ENCODE measurements at regions not wholly inside any gene's neighbourhood (a gene's known extent, or its start where the extent isn't known, plus 50 kb on each side); places are given as distances from the start of the nearest gene placed in this dataset.

DNA sequence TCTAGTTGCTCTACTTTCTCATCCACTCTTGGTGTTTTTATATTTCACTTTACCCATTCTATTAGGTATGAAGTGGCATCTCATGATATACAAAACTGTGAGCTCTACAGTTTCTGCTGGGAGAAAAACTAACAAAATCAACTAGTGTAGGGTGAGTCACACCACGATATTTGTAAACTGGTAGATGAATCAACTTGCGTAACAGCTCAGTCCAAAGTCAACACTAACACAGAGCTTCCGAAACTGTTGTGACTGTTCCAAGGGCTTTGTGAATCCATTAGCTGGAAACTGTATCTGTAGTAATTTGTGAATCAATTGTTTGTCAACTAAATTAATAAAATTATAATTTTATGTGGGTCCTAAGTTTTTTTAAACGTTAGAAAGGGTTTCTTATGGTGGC is 119.8 kb upstream of the TSPAN5 start:
- Histone ChIP-seq H3K27ac (no peak overlapping the region), H3K36me3 (ENCODE audit: low read depth) (no peaks in the 10 kb centered on the region), H3K9ac (no peak overlapping the region), H3K4me3 (no peak overlapping the region), H3K27me3 (replicated peaks; ENCODE audit: insufficient read depth) (no peaks in the 10 kb centered on the region), H3F3A (ENCODE audit: insufficient read depth) (peaks cover 3% of the 10 kb centered on the region; the same call in 1 of the 2 replicates), H3K79me2 (ENCODE audit: insufficient read depth) (no peaks in the 10 kb centered on the region), H3K4me2 (ENCODE audit: unreplicated experiment) (no peak overlapping the region), H4K20me1 (ENCODE audit: insufficient read depth) (no peaks in the 10 kb centered on the region), H3K4me1 (ENCODE audit: insufficient read depth) (no peaks in the 10 kb centered on the region), H3K9me2 (ENCODE audit: insufficient read depth) (no peaks in the 10 kb centered on the region), H2AFZ (no peak overlapping the region), H3K9me3 (ENCODE audit: low read depth) (no peaks in the 10 kb centered on the region)
- in situ Hi-C loops (cut with MboI), result no loop called here
- 45% methylated on average over 4 of the region's 4 CpGs for WGBS, 2 experiments (ENCODE audit: low coverage in 1 of 2, low lambda C conversion rate in 2 of 2, missing lambda C conversion rate in 2 of 2)
- peak; percentile 86 for DNase-seq
- TF ChIP-seq EZH2 (IDR thresholded peaks at IDR 0.05; ENCODE audit: insufficient read depth, poor library complexity, severe bottlenecking) (no peak), EZH2phosphoT487 (IDR thresholded peaks at IDR 0.05; ENCODE audit: insufficient read depth, low read depth) (no peak)

DNA sequence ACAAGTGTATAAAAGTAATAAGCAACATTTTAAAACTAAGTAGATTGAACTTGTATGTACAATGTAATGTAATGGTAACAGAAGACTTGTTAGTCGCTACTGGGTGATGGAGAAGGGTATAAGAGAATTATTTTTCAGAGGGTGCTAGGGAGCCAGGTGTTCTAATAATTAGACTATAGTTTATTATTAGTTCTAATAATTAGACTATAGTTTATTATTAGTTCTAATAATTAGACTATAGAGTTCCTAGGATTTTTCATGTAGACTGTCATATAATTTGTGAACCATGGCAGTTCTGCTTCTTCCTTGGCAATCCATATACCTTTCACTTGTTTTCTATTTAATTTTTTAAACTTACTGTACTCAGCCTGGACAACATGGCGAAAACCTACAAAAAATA is 117.3 kb upstream of the TSPAN5 start:
- TF ChIP-seq EZH2 (IDR thresholded peaks at IDR 0.05; ENCODE audit: insufficient read depth, poor library complexity, severe bottlenecking) (no peak), EZH2phosphoT487 (IDR thresholded peaks at IDR 0.05; ENCODE audit: insufficient read depth, low read depth) (no peak)
- H4K20me1 ChIP-seq (ENCODE audit: insufficient read depth), result no peaks in the 10 kb centered on the region
- no peak overlapping the region for H3K4me2 ChIP-seq (ENCODE audit: unreplicated experiment)
- no peak overlapping the region for H2AFZ ChIP-seq
- 61 to 67% methylated on average over 2 of the region's 2 CpGs for whole genome bisulfite sequencing, 2 experiments (ENCODE audit: low coverage in 1 of 2, low lambda C conversion rate in 2 of 2, missing lambda C conversion rate in 2 of 2)
- H3K4me3 ChIP-seq, result no peak overlapping the region
- no peaks in the 10 kb centered on the region for H3K9me2 ChIP-seq (ENCODE audit: insufficient read depth)
- no peak overlapping the region for H3K9ac ChIP-seq
- DNase-seq, result no peak
- H3K4me1 ChIP-seq (ENCODE audit: insufficient read depth), result no peaks in the 10 kb centered on the region
- no peaks in the 10 kb centered on the region for H3K27me3 ChIP-seq (replicated peaks; ENCODE audit: insufficient read depth)
- H3K36me3 ChIP-seq (ENCODE audit: low read depth), result no peaks in the 10 kb centered on the region
- H3K9me3 ChIP-seq (ENCODE audit: low read depth), result no peaks in the 10 kb centered on the region
- H3K27ac ChIP-seq, result no peak overlapping the region
- H3K79me2 ChIP-seq (ENCODE audit: insufficient read depth), result no peaks in the 10 kb centered on the region
- in situ Hi-C loops (cut with MboI), result no loop called here
- H3F3A ChIP-seq (ENCODE audit: insufficient read depth), result peaks cover 3% of the 10 kb centered on the region; the same call in 1 of the 2 replicates

DNA sequence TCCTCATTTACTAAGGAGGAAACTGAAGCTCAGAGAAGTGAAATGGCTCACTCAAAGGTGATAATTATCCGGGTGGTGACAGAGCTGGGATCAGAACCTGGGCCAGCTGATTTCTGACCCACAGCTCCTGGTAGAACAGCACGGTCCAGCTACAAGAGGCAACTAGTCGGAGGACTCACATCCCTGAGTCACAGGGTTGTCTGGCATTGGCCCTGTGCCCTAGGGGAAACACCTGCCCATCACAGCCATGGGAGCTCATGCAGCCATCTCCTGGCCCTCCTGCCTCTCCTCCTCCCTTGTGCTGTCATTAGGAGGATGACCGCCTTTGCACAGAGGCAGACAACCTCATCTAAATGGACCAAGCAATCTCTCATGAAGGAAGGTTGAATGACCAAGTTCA is 115.2 kb upstream of the TSPAN5 start:
- peaks cover 3% of the 10 kb centered on the region; the same call in 1 of the 2 replicates for H3F3A ChIP-seq (ENCODE audit: insufficient read depth)
- no peaks in the 10 kb centered on the region for H3K27me3 ChIP-seq (replicated peaks; ENCODE audit: insufficient read depth)
- no peak overlapping the region for H3K4me3 ChIP-seq
- H2AFZ ChIP-seq, result no peak overlapping the region
- TF ChIP-seq EZH2 (IDR thresholded peaks at IDR 0.05; ENCODE audit: insufficient read depth, poor library complexity, severe bottlenecking), result no peak
- no peak for TF ChIP-seq EZH2phosphoT487 (IDR thresholded peaks at IDR 0.05; ENCODE audit: insufficient read depth, low read depth)
- WGBS, 2 experiments (ENCODE audit: low coverage in 1 of 2, low lambda C conversion rate in 2 of 2, missing lambda C conversion rate in 2 of 2), result 75 to 83% methylated on average over 4 of the region's 4 CpGs
- no peaks in the 10 kb centered on the region for H3K9me3 ChIP-seq (ENCODE audit: low read depth)
- H3K27ac ChIP-seq, result no peak overlapping the region
- no peak overlapping the region for H3K4me2 ChIP-seq (ENCODE audit: unreplicated experiment)
- DNase-seq, result no peak
- no peaks in the 10 kb centered on the region for H3K79me2 ChIP-seq (ENCODE audit: insufficient read depth)
- H3K4me1 ChIP-seq (ENCODE audit: insufficient read depth), result no peaks in the 10 kb centered on the region
- in situ Hi-C loops (cut with MboI), result no loop called here
- H3K9ac ChIP-seq, result no peak overlapping the region
- no peaks in the 10 kb centered on the region for H3K9me2 ChIP-seq (ENCODE audit: insufficient read depth)
- H4K20me1 ChIP-seq (ENCODE audit: insufficient read depth), result no peaks in the 10 kb centered on the region
- H3K36me3 ChIP-seq (ENCODE audit: low read depth), result no peaks in the 10 kb centered on the region

DNA sequence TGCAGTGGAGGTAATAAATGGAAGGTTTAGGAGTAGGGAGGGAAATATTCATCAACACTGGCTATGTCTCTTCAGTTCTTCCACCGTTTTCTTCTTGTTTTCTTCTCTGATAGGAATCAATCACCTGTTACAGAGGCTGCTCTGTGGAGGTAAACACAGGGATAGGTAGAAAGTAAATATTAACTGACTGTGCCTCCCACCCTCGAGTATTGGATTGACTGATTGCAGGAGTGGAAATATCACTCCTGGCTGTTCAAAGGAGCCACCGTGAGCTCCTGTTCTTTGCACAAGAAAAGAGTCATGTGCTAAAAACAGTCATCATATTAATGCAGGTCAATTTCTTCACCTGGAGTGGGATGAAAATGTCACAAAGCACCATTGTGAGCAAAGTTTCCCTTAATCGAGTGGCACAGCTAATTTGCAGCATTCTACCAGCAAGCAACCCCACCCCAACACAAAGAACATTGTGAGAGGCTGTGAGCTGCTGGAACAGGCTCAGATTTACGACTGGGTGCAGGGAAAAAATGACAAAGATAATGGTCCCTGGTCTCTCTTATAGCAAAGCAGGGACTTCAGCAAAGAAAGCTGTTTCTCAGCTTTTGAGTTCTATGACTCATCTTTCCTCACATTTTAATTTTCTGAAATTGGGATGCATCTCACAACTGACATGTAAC is 113.7 kb upstream of the TSPAN5 start:
- in situ Hi-C loops (cut with MboI), result no loop called here
- DNase-seq, result no peak
- no peaks in the 10 kb centered on the region for H4K20me1 ChIP-seq (ENCODE audit: insufficient read depth)
- H3K4me3 ChIP-seq, result no peak overlapping the region
- no peak overlapping the region for H2AFZ ChIP-seq
- no peak overlapping the region for H3K4me2 ChIP-seq (ENCODE audit: unreplicated experiment)
- no peaks in the 10 kb centered on the region for H3K36me3 ChIP-seq (ENCODE audit: low read depth)
- 31 to 39% methylated on average over 5 of the region's 5 CpGs for WGBS, 2 experiments (ENCODE audit: low coverage in 1 of 2, low lambda C conversion rate in 2 of 2, missing lambda C conversion rate in 2 of 2)
- H3F3A ChIP-seq (ENCODE audit: insufficient read depth), result no peaks in the 10 kb centered on the region
- no peak overlapping the region for H3K27ac ChIP-seq
- TF ChIP-seq EZH2phosphoT487 (IDR thresholded peaks at IDR 0.05; ENCODE audit: insufficient read depth, low read depth) (no peak), EZH2 (IDR thresholded peaks at IDR 0.05; ENCODE audit: insufficient read depth, poor library complexity, severe bottlenecking) (no peak)
- H3K9me2 ChIP-seq (ENCODE audit: insufficient read depth), result no peaks in the 10 kb centered on the region
- H3K9ac ChIP-seq, result no peak overlapping the region
- H3K27me3 ChIP-seq (replicated peaks; ENCODE audit: insufficient read depth), result no peaks in the 10 kb centered on the region
- H3K9me3 ChIP-seq (ENCODE audit: low read depth), result no peaks in the 10 kb centered on the region
- no peaks in the 10 kb centered on the region for H3K4me1 ChIP-seq (ENCODE audit: insufficient read depth)
- H3K79me2 ChIP-seq (ENCODE audit: insufficient read depth), result no peaks in the 10 kb centered on the region
